PC-3 (cell line): ENCODE measurements at regions not wholly inside any gene's neighbourhood (a gene's known extent, or its start where the extent isn't known, plus 50 kb on each side); places are given as distances from the start of the nearest gene placed in this dataset.

ENCODE experiments used
- EZH2 ChIP-seq: fragments of 300-600 bp; sonication (generic); IDR thresholded peaks from one replicate; pipeline ENCODE4 v1.6.1; 2017; ENCODE audit warnings: antibody characterized with exemption, mild to moderate bottlenecking, low read length; ENCODE audit not compliant: unreplicated experiment
- EZH2phosphoT487 ChIP-seq: fragments of 300-600 bp; sonication (generic); IDR thresholded peaks from 2 replicates; pipeline ENCODE4 v1.6.1; 2018; ENCODE audit warnings: mild to moderate bottlenecking, antibody characterized with exemption, low read length, borderline replicate concordance
- TF ChIP-seq, protein P1 (sequence below): fragments of 300-600 bp; sonication (generic); conservative IDR thresholded peaks from 2 replicates; pipeline ENCODE4 v1.5.1; 2017; ENCODE audit warnings: antibody characterized with exemption, low read depth, mild to moderate bottlenecking, low read length

DNA sequence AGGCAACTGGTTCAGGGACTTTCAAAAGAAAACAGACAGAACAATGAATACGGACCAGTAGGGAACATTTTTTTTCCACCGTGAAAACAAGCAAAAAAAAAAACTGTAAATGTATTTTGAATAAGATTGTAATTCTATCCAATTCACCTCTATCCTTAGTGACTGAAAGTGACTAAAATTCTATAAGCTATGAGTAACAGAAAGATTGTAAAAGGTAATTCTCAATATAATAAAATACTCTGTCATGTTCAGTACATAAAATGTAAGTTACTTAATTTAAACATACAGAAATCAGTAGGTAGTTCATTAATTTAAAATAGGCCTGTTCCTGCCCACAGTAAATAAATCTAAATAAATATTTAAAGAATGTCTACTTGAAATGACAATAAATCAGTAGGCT is 368.2 kb upstream of the ARHGEF26 start:
- TF ChIP-seq, protein P1, sequence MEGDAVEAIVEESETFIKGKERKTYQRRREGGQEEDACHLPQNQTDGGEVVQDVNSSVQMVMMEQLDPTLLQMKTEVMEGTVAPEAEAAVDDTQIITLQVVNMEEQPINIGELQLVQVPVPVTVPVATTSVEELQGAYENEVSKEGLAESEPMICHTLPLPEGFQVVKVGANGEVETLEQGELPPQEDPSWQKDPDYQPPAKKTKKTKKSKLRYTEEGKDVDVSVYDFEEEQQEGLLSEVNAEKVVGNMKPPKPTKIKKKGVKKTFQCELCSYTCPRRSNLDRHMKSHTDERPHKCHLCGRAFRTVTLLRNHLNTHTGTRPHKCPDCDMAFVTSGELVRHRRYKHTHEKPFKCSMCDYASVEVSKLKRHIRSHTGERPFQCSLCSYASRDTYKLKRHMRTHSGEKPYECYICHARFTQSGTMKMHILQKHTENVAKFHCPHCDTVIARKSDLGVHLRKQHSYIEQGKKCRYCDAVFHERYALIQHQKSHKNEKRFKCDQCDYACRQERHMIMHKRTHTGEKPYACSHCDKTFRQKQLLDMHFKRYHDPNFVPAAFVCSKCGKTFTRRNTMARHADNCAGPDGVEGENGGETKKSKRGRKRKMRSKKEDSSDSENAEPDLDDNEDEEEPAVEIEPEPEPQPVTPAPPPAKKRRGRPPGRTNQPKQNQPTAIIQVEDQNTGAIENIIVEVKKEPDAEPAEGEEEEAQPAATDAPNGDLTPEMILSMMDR, result no peak
- no peak for TF ChIP-seq EZH2
- no peak for TF ChIP-seq EZH2phosphoT487
